IMR-90 (cell line): ENCODE measurements at regions not wholly inside any gene's neighbourhood (a gene's known extent, or its start where the extent isn't known, plus 50 kb on each side); places are given as distances from the start of the nearest gene placed in this dataset.

Experiments
- ATAC-seq: fragments of 200-7000 bp; cut with Tn5 transposase; 2 replicates; pipeline ENCODE4 v1.9.1; 2020; ENCODE audit warnings: low read depth, mild to moderate bottlenecking, moderate library complexity
- BruUV-seq: library from RNA; stranded (reverse); fragments of 400-500 nt; replicated peaks from 2 replicates; lab custom pipeline; 2021; lab: Mats Ljungman, UMichigan
- CTCF ChIA-PET: fragments of 300-600 bp; formaldehyde crosslinking; extraction: SDS; loops from one replicate; lab custom pipeline; 2021; ENCODE audit warnings: antibody characterized with exemption; lab: Yijun Ruan, JAX
- POLR2A ChIA-PET: fragments of 300-600 bp; sonication (Branson Sonifier 250); formaldehyde crosslinking; loops from one replicate; lab custom pipeline; 2022; ENCODE audit warnings: antibody characterized with exemption; ENCODE audit not compliant: unreplicated experiment; lab: Charles Lee
- DNase-seq: peaks from one replicate; pipeline ENCODE4 v3.0.0; 2013
- H2AFZ ChIP-seq: replicated peaks from 2 replicates; pipeline ENCODE3; 2013; ENCODE audit warnings: low read length, mild to moderate bottlenecking; ENCODE audit not compliant: poor library complexity
- H2AK5ac ChIP-seq: 2 replicates; pipeline ENCODE4 v1.6.1; 2013; ENCODE audit warnings: low read depth, low read length, inconsistent platforms
- H2AK9ac ChIP-seq: replicated peaks from 2 replicates; pipeline ENCODE3; 2013; ENCODE audit warnings: mild to moderate bottlenecking, low read depth, low read length, moderate library complexity; ENCODE audit not compliant: poor library complexity
- H2BK120ac ChIP-seq: 2 replicates; pipeline ENCODE4 v1.6.1; 2013; ENCODE audit warnings: low read depth, low read length, inconsistent platforms
- H2BK15ac ChIP-seq: 3 replicates; pipeline ENCODE4 v1.6.1; 2013; ENCODE audit warnings: low read depth, low read length, inconsistent platforms
- H2BK20ac ChIP-seq: 2 replicates; pipeline ENCODE4 v1.6.1; 2013; ENCODE audit warnings: low read depth, mild to moderate bottlenecking, inconsistent platforms, low read length, moderate library complexity
- H2BK5ac ChIP-seq: 2 replicates; pipeline ENCODE4 v1.6.1; 2013; ENCODE audit warnings: mild to moderate bottlenecking, low read depth, low read length, inconsistent platforms; ENCODE audit not compliant: poor library complexity, severe bottlenecking
- H3K14ac ChIP-seq: replicated peaks from 2 replicates; pipeline ENCODE4 v1.6.1; 2013; ENCODE audit warnings: low read depth, low read length, inconsistent platforms
- H3K18ac ChIP-seq: 2 replicates; pipeline ENCODE4 v1.6.1; 2013; ENCODE audit warnings: low read depth, low read length, control low read depth
- H3K23ac ChIP-seq: 2 replicates; pipeline ENCODE4 v1.6.1; 2013; ENCODE audit warnings: low read depth, low read length, inconsistent platforms
- H3K27ac ChIP-seq: 2 replicates; pipeline ENCODE4 v1.5.1; 2013; ENCODE audit warnings: mild to moderate bottlenecking, control low read depth, low read length; ENCODE audit not compliant: insufficient read depth
- H3K27me3 ChIP-seq: 2 replicates; pipeline ENCODE4 v1.6.1; 2013; ENCODE audit warnings: low read length; ENCODE audit not compliant: control insufficient read depth, insufficient read depth
- H3K36me3 ChIP-seq: 2 replicates; pipeline ENCODE4 v1.6.1; 2013; ENCODE audit warnings: low read length, mixed read lengths; ENCODE audit not compliant: control insufficient read depth, insufficient read depth
- H3K4ac ChIP-seq: 2 replicates; pipeline ENCODE4 v1.6.1; 2013; ENCODE audit warnings: low read depth, low read length, inconsistent platforms
- H3K4me1 ChIP-seq: 2 replicates; pipeline ENCODE4 v1.6.1; 2013; ENCODE audit warnings: low read length, mixed read lengths; ENCODE audit not compliant: control insufficient read depth, insufficient read depth
- H3K4me2 ChIP-seq: 2 replicates; pipeline ENCODE4 v1.6.1; 2013; ENCODE audit warnings: low read depth, mild to moderate bottlenecking, control low read depth, low read length, moderate library complexity
- H3K4me3 ChIP-seq: 2 replicates; pipeline ENCODE4 v1.5.1; 2013; ENCODE audit warnings: low read depth, mild to moderate bottlenecking, control low read depth, low read length, moderate library complexity; ENCODE audit not compliant: insufficient read depth
- H3K56ac ChIP-seq: 2 replicates; pipeline ENCODE4 v1.6.1; 2013; ENCODE audit warnings: low read length, inconsistent platforms; ENCODE audit not compliant: insufficient read depth; ENCODE audit errors: extremely low read depth
- H3K79me1 ChIP-seq, 2 experiments: 2 replicates each; pipeline ENCODE4 v1.6.1; 2013; ENCODE audit warnings: low read length in 2 of 2, inconsistent platforms in 1 of 2, low read depth in 1 of 2
- H3K9ac ChIP-seq: 2 replicates; pipeline ENCODE4 v1.6.1; 2013; ENCODE audit warnings: low read depth, low read length, control low read depth
- H3K9me1 ChIP-seq: 2 replicates; pipeline ENCODE4 v1.6.1; 2013; ENCODE audit warnings: low read length, inconsistent platforms; ENCODE audit not compliant: insufficient read depth
- H3K9me3 ChIP-seq: 2 replicates; pipeline ENCODE4 v1.6.1; 2013; ENCODE audit warnings: low read length; ENCODE audit not compliant: control insufficient read depth, insufficient read depth
- H4K20me1 ChIP-seq: 2 replicates; pipeline ENCODE4 v1.6.1; 2013; ENCODE audit warnings: low read length, inconsistent platforms; ENCODE audit not compliant: insufficient read depth
- H4K5ac ChIP-seq: 2 replicates; pipeline ENCODE4 v1.6.1; 2013; ENCODE audit warnings: mild to moderate bottlenecking, low read depth, low read length, control low read depth
- H4K8ac ChIP-seq, 2 experiments: 2 replicates each; pipeline ENCODE4 v1.6.1; 2013; ENCODE audit warnings: low read depth in 2 of 2, low read length in 2 of 2, control low read depth in 1 of 2, inconsistent platforms in 1 of 2
- H4K91ac ChIP-seq: 2 replicates; pipeline ENCODE4 v1.6.1; 2013; ENCODE audit warnings: low read depth, low read length, inconsistent platforms; ENCODE audit not compliant: insufficient read depth
- CHD1 ChIP-seq: IDR thresholded peaks from 2 replicates; pipeline ENCODE4 v1.6.1; 2012; ENCODE audit warnings: low read depth, low read length, improper control_type of control experiment
- CTCF ChIP-seq: conservative IDR thresholded peaks from 2 replicates; pipeline ENCODE4 v1.5.1; 2012; ENCODE audit warnings: mild to moderate bottlenecking, low read depth, low read length, improper control_type of control experiment
- NFE2L2 ChIP-seq: fragments of 150-350 bp; IDR thresholded peaks from 2 replicates; pipeline ENCODE4 v1.6.1; 2016; ENCODE audit warnings: low read depth, mild to moderate bottlenecking, low read length
- RFX5 ChIP-seq: IDR thresholded peaks from 2 replicates; pipeline ENCODE4 v1.8.0; 2012; ENCODE audit warnings: low read depth, mild to moderate bottlenecking, low read length, moderate library complexity
- WGBS, 2 experiments: methylation state at CpG; one replicate each; pipeline versions ENCODE4 v1.1.5 to v1.1.7; 2013; ENCODE audit warnings: missing lambda C conversion rate in 2 of 2; ENCODE audit not compliant: insufficient read length in 1 of 2; ENCODE audit errors: extremely low coverage in 2 of 2; 5-methylcytosine and 5-hydroxymethylcytosine counted together
- dilution Hi-C: fragments of 300-500 bp; cut with HindIII; formaldehyde crosslinking; loops from one replicate; pipeline ENCODE4 v1.14.3; 2018; ENCODE audit warnings: low sequenced_read_pairs; ENCODE audit not compliant: unreplicated experiment
- in situ Hi-C: fragments of 300-500 bp; cut with MboI; formaldehyde crosslinking; loops from 3 replicates; pipeline ENCODE4 v1.14.3; 2019; ENCODE audit warnings: low sequenced_read_pairs, inconsistent platforms, mixed read lengths
- intact Hi-C: fragments of 100-400 bp; cut with micrococcal nuclease; formaldehyde crosslinking; loops from 2 replicates; pipeline ENCODE4 v1.10.0; 2022

- H3K27me3 ChIP-seq, result no peaks in the 10 kb centered on the region
- peak overlapping the region; percentile 95 for H4K91ac ChIP-seq
- peak overlapping the region; percentile 61 to 80; a peak in 3 of 4 replicates for H4K8ac ChIP-seq
- no peak for ATAC-seq
- no peak overlapping the region for H2BK5ac ChIP-seq
- H3K36me3 ChIP-seq, result no peaks in the 10 kb centered on the region; the same call in 1 of the 2 replicates
- H2AK9ac ChIP-seq, result no peak overlapping the region
- DNase-seq, result no peak
- peak overlapping the region; percentile 32; the same call in 1 of the 2 replicates for H3K27ac ChIP-seq
- dilution Hi-C loops (no loop called here), in situ Hi-C loops (no loop called here), intact Hi-C loops (no loop called here)
- H2AFZ ChIP-seq, result peak overlapping the region; percentile 9
- no peaks in the 10 kb centered on the region for H3K9me3 ChIP-seq
- peaks cover 18% of the 10 kb centered on the region for H3K9me1 ChIP-seq
- POLR2A ChIA-PET, result no interaction called here
- H4K20me1 ChIP-seq, result no peaks in the 10 kb centered on the region
- peaks cover 0 to 17% of the 10 kb centered on the region in 2 experiments; a peak in 3 of 4 replicates for H3K79me1 ChIP-seq
- peak overlapping the region; percentile 91 for H3K4ac ChIP-seq
- no peak overlapping the region; the same call in 1 of the 2 replicates for H3K23ac ChIP-seq
- no peak overlapping the region for H3K4me2 ChIP-seq
- 93% methylated on average over 3 of the region's 8 CpGs; no CpG with 5 or more reads in 1 of the 2 experiments for WGBS, 2 experiments
- peak overlapping the region; percentile 100 for H2BK120ac ChIP-seq
- peaks cover 36% of the 10 kb centered on the region for H3K4me1 ChIP-seq
- TF ChIP-seq CHD1 (no peak), NFE2L2 (no peak), CTCF (no peak), RFX5 (no peak)
- peak overlapping the region; percentile 95 for H2BK20ac ChIP-seq
- H3K9ac ChIP-seq, result no peak overlapping the region
- peak overlapping the region; percentile 84 for H4K5ac ChIP-seq
- H3K18ac ChIP-seq, result peak overlapping the region; percentile 95
- CTCF ChIA-PET, result interaction anchor here (1.0 kb wide), 1 partner anchor 9 kb away, joined by 3 read pairs; no protein-coding TSS in a partner anchor
- no peak overlapping the region for H3K56ac ChIP-seq
- peak overlapping the region; percentile 97 for H2AK5ac ChIP-seq
- BruUV-seq, result no TSS peak
- peak overlapping the region; percentile 89 for H3K14ac ChIP-seq
- no peak overlapping the region for H3K4me3 ChIP-seq
- peak overlapping the region; percentile 94 for H2BK15ac ChIP-seq
These were observed 498.2 kb upstream of the TNP1 start for GRCh38 chr2:217357886-217358620.
